ENCODE measurements at regions not wholly inside any gene's neighbourhood (a gene's known extent, or its start where the extent isn't known, plus 50 kb on each side); places are given as distances from the start of the nearest gene placed in this dataset.

GRCh38 chr1:58888833-58889232, 105.0 kb upstream of the JUN start:
- H3K27ac Mint-ChIP-seq: no peak overlapping the region

GRCh38 chr1:58890113-58890512, 106.3 kb upstream of the JUN start:
- no peak for DNase-seq
- no peaks in the 10 kb centered on the region for H3K36me3 Mint-ChIP-seq (ENCODE audit: low read depth)
- TF ChIP-seq CTCF (IDR thresholded peaks at IDR 0.05): no peak
- peaks cover 38% of the 10 kb centered on the region for H3K4me1 Mint-ChIP-seq (ENCODE audit: low read depth)
- no peaks in the 10 kb centered on the region for H3K9me3 Mint-ChIP-seq
- H3K27me3 Mint-ChIP-seq (ENCODE audit: insufficient read depth): no peaks in the 10 kb centered on the region; the same call in 1 of the 2 replicates
- H3K27ac Mint-ChIP-seq: no peak overlapping the region
- no peak overlapping the region for H3K4me3 Mint-ChIP-seq

More at GRCh38 chr1:58888833-58889232, 105.0 kb upstream of the JUN start:
- H3K36me3 Mint-ChIP-seq (ENCODE audit: low read depth): peaks cover 1% of the 10 kb centered on the region; the same call in 1 of the 2 replicates
- no peak for DNase-seq
- no peaks in the 10 kb centered on the region; the same call in 1 of the 2 replicates for H3K27me3 Mint-ChIP-seq (ENCODE audit: insufficient read depth)
- no peaks in the 10 kb centered on the region for H3K9me3 Mint-ChIP-seq
- no peak for TF ChIP-seq CTCF (IDR thresholded peaks at IDR 0.05)
- peaks cover 39% of the 10 kb centered on the region for H3K4me1 Mint-ChIP-seq (ENCODE audit: low read depth)
- H3K4me3 Mint-ChIP-seq: no peak overlapping the region

GRCh38 chr1:58890609-58891008, 106.8 kb upstream of the JUN start:
- H3K4me3 Mint-ChIP-seq: no peak overlapping the region
- H3K27me3 Mint-ChIP-seq (ENCODE audit: insufficient read depth): no peaks in the 10 kb centered on the region; the same call in 1 of the 2 replicates
- H3K27ac Mint-ChIP-seq: no peak overlapping the region
- H3K4me1 Mint-ChIP-seq (ENCODE audit: low read depth): peaks cover 38% of the 10 kb centered on the region
- no peaks in the 10 kb centered on the region for H3K9me3 Mint-ChIP-seq
- H3K36me3 Mint-ChIP-seq (ENCODE audit: low read depth): no peaks in the 10 kb centered on the region
- DNase-seq: no peak
- no peak for TF ChIP-seq CTCF (IDR thresholded peaks at IDR 0.05)

GRCh38 chr1:58891347-58891746, 107.5 kb upstream of the JUN start:
- no peak for DNase-seq
- H3K4me3 Mint-ChIP-seq: no peak overlapping the region
- H3K9me3 Mint-ChIP-seq: no peaks in the 10 kb centered on the region
- H3K36me3 Mint-ChIP-seq (ENCODE audit: low read depth): no peaks in the 10 kb centered on the region
- TF ChIP-seq CTCF (IDR thresholded peaks at IDR 0.05): no peak
- H3K27ac Mint-ChIP-seq: no peak overlapping the region
- H3K27me3 Mint-ChIP-seq (ENCODE audit: insufficient read depth): no peaks in the 10 kb centered on the region
- peaks cover 38% of the 10 kb centered on the region for H3K4me1 Mint-ChIP-seq (ENCODE audit: low read depth)

GRCh38 chr1:58893257-58893869, 109.5 kb upstream of the JUN start:
- Mint-ChIP-seq H3K4me3 (no peak overlapping the region), H3K27ac (no peak overlapping the region), H3K9me3 (no peaks in the 10 kb centered on the region), H3K27me3 (ENCODE audit: insufficient read depth) (no peaks in the 10 kb centered on the region), H3K36me3 (ENCODE audit: low read depth) (no peaks in the 10 kb centered on the region), H3K4me1 (ENCODE audit: low read depth) (peaks cover 36% of the 10 kb centered on the region)
- DNase-seq: no peak
- no peak for TF ChIP-seq CTCF (IDR thresholded peaks at IDR 0.05)

Data from HFFc6 (cell line).